DOHH2 (cell line): ENCODE measurements at regions not wholly inside any gene's neighbourhood (a gene's known extent, or its start where the extent isn't known, plus 50 kb on each side); places are given as distances from the start of the nearest gene placed in this dataset.

Source experiments
- CTCF ChIP-seq: fragments of 200-600 bp; sonication (generic); IDR thresholded peaks from one replicate; pipeline ENCODE4 v1.5.1; 2014; ENCODE audit warnings: antibody characterized with exemption, mild to moderate bottlenecking, low read depth, low read length; ENCODE audit not compliant: poor library complexity, severe bottlenecking
- EZH2phosphoT487 ChIP-seq: fragments of 200-600 bp; sonication (generic); IDR thresholded peaks from 2 replicates; pipeline ENCODE4 v1.6.1; 2017; ENCODE audit warnings: borderline replicate concordance, mild to moderate bottlenecking, antibody characterized with exemption, low read length, moderate library complexity, mixed read lengths

DNA sequence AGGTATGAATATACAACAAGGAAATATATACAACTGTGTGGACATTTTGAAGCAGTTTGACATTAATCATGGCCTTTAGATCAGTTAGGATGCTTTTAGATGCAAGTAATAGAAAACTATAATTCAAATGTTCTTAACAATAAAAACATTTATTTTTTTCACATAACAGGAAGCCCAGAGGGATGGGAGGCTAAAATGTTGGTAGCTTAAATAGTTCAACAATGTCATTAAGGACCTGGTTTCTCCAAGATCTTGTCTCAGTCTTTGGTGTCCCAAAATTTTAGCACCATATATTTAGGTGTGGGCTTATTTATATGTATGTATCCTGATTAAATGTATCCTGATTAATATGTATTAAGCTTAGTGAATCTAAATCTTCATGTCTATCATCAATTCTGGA is 292.4 kb downstream of the NUAK1 start:
- no peak for TF ChIP-seq CTCF
- no peak for TF ChIP-seq EZH2phosphoT487
